ENCODE measurements at regions not wholly inside any gene's neighbourhood (a gene's known extent, or its start where the extent isn't known, plus 50 kb on each side); places are given as distances from the start of the nearest gene placed in this dataset.
"Not testable (repeated sequence)": the region's sequence is repeated elsewhere in the genome, so short reads cannot be mapped to it uniquely, and the experiment has no call there.

DNA sequence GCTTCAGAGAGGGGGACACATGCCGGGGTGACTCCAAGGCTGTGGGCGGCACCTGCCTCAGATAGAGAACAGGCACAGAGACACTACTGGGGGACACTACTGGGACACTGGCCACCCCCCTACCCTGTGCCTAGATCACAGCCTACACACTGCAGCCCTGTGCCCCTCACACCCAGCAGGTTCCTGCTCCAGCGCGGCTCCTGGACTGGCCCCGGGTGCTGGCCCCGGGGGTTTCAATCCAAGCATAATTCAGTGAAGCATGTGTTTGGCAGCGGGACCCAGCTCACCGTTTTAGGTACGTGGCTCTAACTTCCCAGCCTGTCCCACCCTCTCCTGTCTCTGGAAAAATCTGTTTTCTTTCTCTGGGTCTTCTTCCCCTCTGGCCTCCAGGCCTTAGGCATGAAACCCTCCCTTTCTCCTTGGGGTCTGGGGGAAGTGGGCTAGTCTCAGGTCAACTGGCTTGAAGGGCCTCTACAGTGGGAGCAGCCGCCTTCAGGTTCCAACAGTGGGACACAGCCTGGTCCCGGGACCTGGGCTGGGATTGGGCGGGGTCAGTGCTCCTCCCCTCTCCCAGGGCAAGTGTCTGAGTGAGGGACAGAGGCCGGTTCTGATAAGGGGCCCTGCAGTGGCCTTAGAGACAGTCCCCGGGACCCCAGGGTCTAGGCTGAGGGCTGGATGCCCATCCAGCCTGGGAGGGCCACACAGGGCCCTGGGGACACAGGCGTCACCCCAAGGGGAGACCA lies 98.8 kb downstream of the CRYBB2 start:
- Mint-ChIP-seq H3K4me3 (no peak overlapping the region), H3K4me1 (ENCODE audit: unreplicated experiment) (no peaks in the 10 kb centered on the region), H3K27ac (no peak overlapping the region), H3K27me3 (no peaks in the 10 kb centered on the region), H3K9me3 (no peaks in the 10 kb centered on the region), H3K36me3 (no peaks in the 10 kb centered on the region)
- no peak for DNase-seq (ENCODE audit: extremely low spot score, unreplicated experiment)
- TF ChIP-seq CTCF (conservative IDR thresholded peaks at IDR 0.05), result no peak

DNA sequence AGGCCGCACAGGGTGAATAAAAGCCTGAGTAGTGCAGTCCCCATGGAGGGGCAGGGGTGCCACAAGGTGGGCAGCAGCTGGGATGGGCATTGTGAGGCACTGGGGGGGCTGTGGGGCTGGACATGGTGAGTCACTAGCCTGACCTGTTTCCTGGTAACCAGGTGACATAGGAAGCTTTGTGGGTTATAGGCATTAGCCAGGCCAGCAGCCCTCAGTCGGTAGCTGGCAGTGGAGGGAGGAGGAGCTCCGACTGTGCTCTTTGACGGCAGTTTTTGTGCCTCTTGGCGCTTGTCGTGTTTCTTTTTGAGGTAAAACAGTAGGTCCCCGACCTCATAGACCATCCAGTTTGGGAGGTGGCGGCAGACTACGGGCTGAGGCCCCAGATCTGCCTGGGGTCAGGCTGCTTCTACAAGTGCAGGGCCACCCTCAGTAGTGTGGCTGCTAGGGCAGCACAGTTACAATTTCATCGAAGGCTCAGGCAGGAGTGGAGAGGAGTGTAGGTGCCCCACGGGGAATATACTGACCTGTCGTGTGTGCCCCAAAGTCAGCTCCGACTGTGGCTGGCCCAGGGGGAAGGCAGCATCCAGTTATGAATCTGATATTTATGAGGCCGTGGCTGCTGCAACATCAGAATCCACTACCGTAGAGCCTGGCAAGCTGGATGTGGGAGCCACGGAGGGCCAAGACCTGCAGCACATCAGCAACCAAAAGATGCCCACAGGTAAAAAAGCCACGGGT lies 107.7 kb downstream of the CRYBB2 start:
- no peak overlapping the region for H3K4me3 Mint-ChIP-seq
- no peak for DNase-seq (ENCODE audit: extremely low spot score, unreplicated experiment)
- no peaks in the 10 kb centered on the region for H3K27me3 Mint-ChIP-seq
- H3K36me3 Mint-ChIP-seq, result no peaks in the 10 kb centered on the region
- TF ChIP-seq CTCF (conservative IDR thresholded peaks at IDR 0.05), result no peak
- no peak overlapping the region for H3K27ac Mint-ChIP-seq
- no peaks in the 10 kb centered on the region for H3K4me1 Mint-ChIP-seq (ENCODE audit: unreplicated experiment)
- no peaks in the 10 kb centered on the region for H3K9me3 Mint-ChIP-seq

DNA sequence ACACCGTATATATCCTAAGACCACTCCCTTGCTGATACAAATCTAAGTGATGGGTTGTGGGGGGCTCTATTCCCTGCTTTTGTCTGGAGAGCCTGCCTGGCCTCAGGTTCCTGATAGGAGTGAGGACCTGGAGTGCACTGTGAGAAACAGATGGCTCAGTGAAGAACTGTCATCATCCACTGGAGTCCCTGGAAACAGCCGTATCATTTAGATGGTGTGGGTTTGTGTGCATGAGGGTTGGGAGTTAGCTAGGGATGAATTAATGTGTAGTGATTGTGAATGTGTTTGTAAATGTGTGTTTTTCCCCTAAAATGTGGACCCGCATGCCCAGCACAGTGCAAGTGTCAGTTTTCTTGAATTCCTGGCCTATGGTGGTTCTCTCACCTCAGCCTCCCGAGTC lies 111.6 kb downstream of the CRYBB2 start:
- TF ChIP-seq CTCF (conservative IDR thresholded peaks at IDR 0.05), result no peak
- Mint-ChIP-seq H3K9me3 (no peaks in the 10 kb centered on the region), H3K4me1 (ENCODE audit: unreplicated experiment) (no peaks in the 10 kb centered on the region), H3K4me3 (no peak overlapping the region), H3K27me3 (no peaks in the 10 kb centered on the region), H3K36me3 (no peaks in the 10 kb centered on the region), H3K27ac (no peak overlapping the region)
- DNase-seq (ENCODE audit: extremely low spot score, unreplicated experiment), result no peak

DNA sequence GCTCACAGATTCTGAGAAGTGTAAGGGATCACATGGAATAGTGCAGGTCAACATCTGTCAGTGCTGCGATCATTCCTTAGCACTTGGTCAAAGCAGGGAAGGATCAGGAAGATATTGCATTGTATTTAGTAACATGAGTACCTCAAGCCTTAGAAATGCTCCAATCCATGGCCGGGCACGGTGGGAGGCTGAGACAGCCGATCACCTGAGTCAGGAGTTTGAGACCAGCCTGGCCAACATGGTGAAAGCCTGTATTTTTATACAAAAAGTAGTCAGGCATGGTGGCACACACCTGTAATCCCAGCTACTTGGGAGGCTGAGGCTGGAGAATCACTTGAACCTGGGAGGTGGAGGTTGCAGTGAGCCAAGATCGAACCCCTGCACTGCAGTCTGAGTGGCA lies 112.5 kb downstream of the CRYBB2 start:
- H3K4me3 Mint-ChIP-seq; H3K4me1 Mint-ChIP-seq (ENCODE audit: unreplicated experiment); DNase-seq (ENCODE audit: extremely low spot score, unreplicated experiment); H3K9me3 Mint-ChIP-seq; H3K36me3 Mint-ChIP-seq; H3K27ac Mint-ChIP-seq; H3K27me3 Mint-ChIP-seq: not testable (repeated sequence)

DNA sequence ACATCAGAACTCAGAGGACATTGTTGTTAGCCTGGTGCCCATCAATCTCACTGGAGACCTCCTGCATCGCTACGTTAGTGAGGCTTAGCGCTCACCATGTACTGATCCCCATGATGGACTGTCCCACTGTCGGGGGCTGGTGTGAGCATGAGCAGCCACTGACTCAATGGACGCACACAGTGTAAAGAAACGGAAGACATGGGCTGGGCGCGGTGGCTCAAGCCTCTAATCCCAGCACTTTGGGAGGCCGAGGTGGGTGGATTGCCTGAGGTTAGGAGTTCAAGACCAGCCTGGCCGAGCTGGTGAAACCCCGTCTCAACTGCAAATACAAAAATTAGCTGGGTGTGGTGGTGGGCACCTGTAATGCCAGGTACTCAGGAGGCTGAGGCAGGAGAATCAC lies 112.9 kb downstream of the CRYBB2 start:
- Mint-ChIP-seq H3K36me3 (no peaks in the 10 kb centered on the region), H3K4me3 (no peak overlapping the region), H3K27ac (no peak overlapping the region), H3K9me3 (no peaks in the 10 kb centered on the region), H3K4me1 (ENCODE audit: unreplicated experiment) (no peaks in the 10 kb centered on the region), H3K27me3 (no peaks in the 10 kb centered on the region)
- no peak for DNase-seq (ENCODE audit: extremely low spot score, unreplicated experiment)
- TF ChIP-seq CTCF (conservative IDR thresholded peaks at IDR 0.05), result no peak

DNA sequence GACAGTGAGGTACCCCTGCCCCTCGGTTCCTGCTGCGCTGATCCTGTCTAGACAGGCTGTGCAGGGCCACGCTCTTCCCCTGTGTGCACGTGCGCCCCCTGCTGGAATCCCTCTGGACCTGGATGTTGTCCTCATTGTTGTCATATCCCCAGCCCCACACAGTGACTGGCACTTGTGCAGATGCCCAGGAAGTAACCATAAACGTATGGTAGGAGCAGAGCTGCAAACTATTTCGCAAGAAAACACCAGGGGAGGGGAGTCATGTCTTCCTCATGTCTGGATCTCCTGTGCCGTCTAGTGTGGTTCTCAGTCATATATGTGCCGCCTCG lies 114.7 kb downstream of the CRYBB2 start:
- H3K27me3 Mint-ChIP-seq, result no peaks in the 10 kb centered on the region
- no peak overlapping the region for H3K27ac Mint-ChIP-seq
- H3K4me1 Mint-ChIP-seq (ENCODE audit: unreplicated experiment), result no peaks in the 10 kb centered on the region
- TF ChIP-seq CTCF (conservative IDR thresholded peaks at IDR 0.05), result peak; percentile 74
- H3K4me3 Mint-ChIP-seq, result no peak overlapping the region
- DNase-seq (ENCODE audit: extremely low spot score, unreplicated experiment), result no peak
- no peaks in the 10 kb centered on the region for H3K9me3 Mint-ChIP-seq
- no peaks in the 10 kb centered on the region for H3K36me3 Mint-ChIP-seq

DNA sequence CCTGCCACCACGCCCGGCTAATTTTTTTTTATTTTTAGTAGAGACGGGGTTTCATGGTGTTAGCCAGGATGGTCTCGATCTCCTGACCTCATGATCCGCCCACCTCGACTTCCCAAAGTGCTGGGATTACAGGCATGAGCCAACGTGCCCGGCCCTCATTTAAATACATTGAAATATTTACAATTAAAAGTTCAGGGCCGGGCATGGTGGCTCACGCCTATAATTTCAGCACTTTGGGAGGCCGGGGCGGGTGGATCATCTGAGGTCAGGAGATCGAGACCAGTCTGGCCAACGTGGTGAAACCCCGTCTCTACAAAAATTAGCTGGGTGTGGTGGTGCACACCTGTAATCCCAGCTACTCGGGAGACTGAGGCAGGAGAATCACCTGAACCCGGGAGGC lies 115.2 kb downstream of the CRYBB2 start:
- H3K9me3 Mint-ChIP-seq; H3K27me3 Mint-ChIP-seq; H3K36me3 Mint-ChIP-seq; H3K4me3 Mint-ChIP-seq; DNase-seq (ENCODE audit: extremely low spot score, unreplicated experiment); H3K27ac Mint-ChIP-seq; H3K4me1 Mint-ChIP-seq (ENCODE audit: unreplicated experiment): not testable (repeated sequence)

GRCh38 chr22:25335276-25335675 lies 115.8 kb downstream of the CRYBB2 start:
- not testable (repeated sequence) for H3K4me1 Mint-ChIP-seq (ENCODE audit: unreplicated experiment); H3K4me3 Mint-ChIP-seq; H3K27me3 Mint-ChIP-seq; H3K9me3 Mint-ChIP-seq; H3K36me3 Mint-ChIP-seq; DNase-seq (ENCODE audit: extremely low spot score, unreplicated experiment); H3K27ac Mint-ChIP-seq

DNA sequence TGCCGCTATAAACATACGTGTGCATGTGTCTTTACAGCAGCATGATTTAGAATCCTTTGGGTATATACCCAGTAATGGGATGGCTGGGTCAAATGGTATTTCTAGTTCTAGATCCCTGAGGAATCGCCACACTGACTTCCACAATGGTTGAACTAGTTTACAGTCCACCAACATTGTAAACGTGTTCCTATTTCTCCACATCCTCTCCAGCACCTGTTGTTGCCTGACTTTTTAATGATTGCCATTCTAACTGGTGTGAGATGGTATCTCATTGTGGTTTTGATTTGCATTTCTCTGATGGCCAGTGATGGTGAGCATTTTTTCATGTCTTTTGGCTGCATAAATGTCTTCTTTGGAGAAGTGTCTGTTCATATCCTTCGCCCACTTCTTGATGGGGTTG lies 121.1 kb downstream of the CRYBB2 start:
- H3K27me3 Mint-ChIP-seq; H3K9me3 Mint-ChIP-seq; DNase-seq (ENCODE audit: extremely low spot score, unreplicated experiment); H3K4me1 Mint-ChIP-seq (ENCODE audit: unreplicated experiment); H3K4me3 Mint-ChIP-seq; H3K36me3 Mint-ChIP-seq; H3K27ac Mint-ChIP-seq: not testable (repeated sequence)
